ENCODE measurements at regions not wholly inside any gene's neighbourhood (a gene's known extent, or its start where the extent isn't known, plus 50 kb on each side); places are given as distances from the start of the nearest gene placed in this dataset.

GRCh38 chr9:108024604-108025003, 535.0 kb upstream of the KLF4 start:
- TF ChIP-seq CTCF (IDR thresholded peaks at IDR 0.05): no peak
- Histone ChIP-seq H3K27ac (no peak overlapping the region), H3K27me3 (ENCODE audit: insufficient read depth in 3 of 3, low read length in 2 of 3) (no peaks in the 10 kb centered on the region), H3K36me3 (ENCODE audit: insufficient read depth in 1 of 2, low read depth in 1 of 2) (no peaks in the 10 kb centered on the region), H3K4me1 (no peaks in the 10 kb centered on the region), H3K4me3 (no peak overlapping the region), H3K9me3 (no peaks in the 10 kb centered on the region)
- intact Hi-C loops (cut with DNase I): no loop called here
- ATAC-seq (no peak), DNase-seq (no peak)

GRCh38 chr9:108022246-108022935, 532.8 kb upstream of the KLF4 start:
- 73 to 83% (median 82%) methylated on average over 4 of the region's 4 CpGs for WGBS, 3 donors
- no peak for TF ChIP-seq CTCF (IDR thresholded peaks at IDR 0.05)
- intact Hi-C loops (cut with DNase I): no loop called here
- no peaks in the 10 kb centered on the region for H3K27me3 ChIP-seq (ENCODE audit: insufficient read depth in 3 of 3, low read length in 2 of 3)
- H3K36me3 ChIP-seq (ENCODE audit: insufficient read depth in 1 of 2, low read depth in 1 of 2): no peaks in the 10 kb centered on the region
- no peak overlapping the region for H3K4me3 ChIP-seq
- H3K27ac ChIP-seq: no peak overlapping the region
- H3K4me1 ChIP-seq: no peaks in the 10 kb centered on the region
- no peak for ATAC-seq
- DNase-seq: no peak
- no peaks in the 10 kb centered on the region for H3K9me3 ChIP-seq

- Histone ChIP-seq H3K27ac (no peak overlapping the region), H3K4me3 (no peak overlapping the region), H3K36me3 (ENCODE audit: insufficient read depth in 1 of 2, low read depth in 1 of 2) (no peaks in the 10 kb centered on the region), H3K9me3 (no peaks in the 10 kb centered on the region), H3K27me3 (ENCODE audit: insufficient read depth in 3 of 3, low read length in 2 of 3) (no peaks in the 10 kb centered on the region), H3K4me1 (no peaks in the 10 kb centered on the region)
- no peak for TF ChIP-seq CTCF (IDR thresholded peaks at IDR 0.05)
- no peak for DNase-seq
- intact Hi-C loops (cut with DNase I): no loop called here
- 95 to 100% (median 100%) methylated on average over 1 of the region's 1 CpG for WGBS, 3 donors
- ATAC-seq: no peak
Observed at GRCh38 chr9:108021096-108021710, 531.6 kb upstream of the KLF4 start.

- H3K4me1 ChIP-seq: no peaks in the 10 kb centered on the region
- TF ChIP-seq CTCF (IDR thresholded peaks at IDR 0.05): no peak
- intact Hi-C loops (cut with DNase I): loop anchor here in 1 of 2 donors (10.0 kb wide), 1 partner anchor 55 kb away; no protein-coding TSS in a partner anchor
- no peaks in the 10 kb centered on the region for H3K27me3 ChIP-seq (ENCODE audit: insufficient read depth in 3 of 3, low read length in 2 of 3)
- H3K36me3 ChIP-seq (ENCODE audit: insufficient read depth in 1 of 2, low read depth in 1 of 2): no peaks in the 10 kb centered on the region
- DNase-seq: no peak
- no peak overlapping the region for H3K4me3 ChIP-seq
- ATAC-seq: no peak
- no peak overlapping the region for H3K27ac ChIP-seq
- H3K9me3 ChIP-seq: no peaks in the 10 kb centered on the region
Observed at GRCh38 chr9:108019821-108020220, 530.3 kb upstream of the KLF4 start.

GRCh38 chr9:108017671-108018070, 528.1 kb upstream of the KLF4 start:
- H3K9me3 ChIP-seq: no peaks in the 10 kb centered on the region
- no peak for TF ChIP-seq CTCF (IDR thresholded peaks at IDR 0.05)
- intact Hi-C loops (cut with DNase I): loop anchor here in 1 of 2 donors (10.0 kb wide), 1 partner anchor 57 kb away; no protein-coding TSS in a partner anchor
- DNase-seq (no peak), ATAC-seq (no peak)
- H3K36me3 ChIP-seq (ENCODE audit: insufficient read depth in 1 of 2, low read depth in 1 of 2): no peaks in the 10 kb centered on the region
- WGBS, 3 donors: 92 to 96% (median 93%) methylated on average over 7 of the region's 7 CpGs
- no peak overlapping the region for H3K27ac ChIP-seq
- no peaks in the 10 kb centered on the region for H3K4me1 ChIP-seq
- no peaks in the 10 kb centered on the region for H3K27me3 ChIP-seq (ENCODE audit: insufficient read depth in 3 of 3, low read length in 2 of 3)
- no peak overlapping the region for H3K4me3 ChIP-seq
